ENCODE measurements at regions not wholly inside any gene's neighbourhood (a gene's known extent, or its start where the extent isn't known, plus 50 kb on each side); places are given as distances from the start of the nearest gene placed in this dataset.

DNA sequence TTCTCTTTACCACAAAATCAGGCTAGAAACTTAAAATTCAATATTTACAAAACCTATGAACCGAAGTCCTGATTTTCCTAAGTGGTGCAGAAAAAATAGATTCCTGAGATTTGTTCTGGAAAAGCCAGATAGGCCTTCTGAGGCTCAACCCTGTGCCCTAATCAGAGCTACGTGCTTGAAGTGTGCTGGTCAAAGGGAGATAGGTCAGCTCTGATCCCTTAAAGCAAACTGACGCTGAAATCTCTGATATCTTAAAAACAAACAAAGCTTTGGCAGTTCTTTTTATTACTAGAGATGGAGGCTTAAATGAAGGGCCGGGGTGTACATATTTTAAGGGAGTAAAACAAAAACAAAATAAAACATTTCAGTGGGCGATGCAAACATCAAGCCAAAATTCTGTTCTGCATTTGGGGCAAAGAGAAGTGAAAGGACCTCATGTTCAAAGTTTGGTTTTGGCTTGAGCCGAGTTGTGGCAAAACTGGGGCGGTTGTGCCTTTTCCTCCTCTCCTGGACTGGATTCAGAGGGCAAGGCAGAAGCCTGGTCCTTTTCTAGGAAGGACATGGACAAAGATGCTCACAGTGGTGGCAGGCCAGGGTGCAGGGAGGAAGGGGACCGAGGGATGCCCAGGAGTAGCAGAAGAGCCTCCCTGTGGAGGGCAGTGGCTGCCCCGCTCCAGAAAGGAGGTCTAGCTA is 295.0 kb downstream of the CDCA7 start:
- POLR2A ChIA-PET (ENCODE audit: low non-redundant PET): no interaction called here
- TF ChIP-seq EZH2 (IDR thresholded peaks at IDR 0.05; ENCODE audit: borderline replicate concordance, low read depth, low read length, poor library complexity, severe bottlenecking): no peak
- TF ChIP-seq, protein P1, sequence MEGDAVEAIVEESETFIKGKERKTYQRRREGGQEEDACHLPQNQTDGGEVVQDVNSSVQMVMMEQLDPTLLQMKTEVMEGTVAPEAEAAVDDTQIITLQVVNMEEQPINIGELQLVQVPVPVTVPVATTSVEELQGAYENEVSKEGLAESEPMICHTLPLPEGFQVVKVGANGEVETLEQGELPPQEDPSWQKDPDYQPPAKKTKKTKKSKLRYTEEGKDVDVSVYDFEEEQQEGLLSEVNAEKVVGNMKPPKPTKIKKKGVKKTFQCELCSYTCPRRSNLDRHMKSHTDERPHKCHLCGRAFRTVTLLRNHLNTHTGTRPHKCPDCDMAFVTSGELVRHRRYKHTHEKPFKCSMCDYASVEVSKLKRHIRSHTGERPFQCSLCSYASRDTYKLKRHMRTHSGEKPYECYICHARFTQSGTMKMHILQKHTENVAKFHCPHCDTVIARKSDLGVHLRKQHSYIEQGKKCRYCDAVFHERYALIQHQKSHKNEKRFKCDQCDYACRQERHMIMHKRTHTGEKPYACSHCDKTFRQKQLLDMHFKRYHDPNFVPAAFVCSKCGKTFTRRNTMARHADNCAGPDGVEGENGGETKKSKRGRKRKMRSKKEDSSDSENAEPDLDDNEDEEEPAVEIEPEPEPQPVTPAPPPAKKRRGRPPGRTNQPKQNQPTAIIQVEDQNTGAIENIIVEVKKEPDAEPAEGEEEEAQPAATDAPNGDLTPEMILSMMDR (conservative IDR thresholded peaks at IDR 0.05; ENCODE audit: low read depth, low read length): no peak
- CTCF ChIA-PET: no interaction called here
- no peak overlapping the region for H3K27ac ChIP-seq (ENCODE audit: low read depth, low read length, poor library complexity, severe bottlenecking)
- BruUV-seq (replicated peaks): no TSS peak
- DNase-seq (ENCODE audit: low spot score): no peak
- no peaks in the 10 kb centered on the region for H3K4me1 ChIP-seq (ENCODE audit: insufficient read depth, low read length, poor library complexity, severe bottlenecking)
- H3K27me3 ChIP-seq (replicated peaks; ENCODE audit: insufficient read depth, low read depth, low read length, poor library complexity): peaks cover 9% of the 10 kb centered on the region
- H3K36me3 ChIP-seq (ENCODE audit: insufficient read depth, low read length, poor library complexity, severe bottlenecking): no peaks in the 10 kb centered on the region
- H3K4me3 ChIP-seq (ENCODE audit: low read depth, low read length, poor library complexity, severe bottlenecking): no peak overlapping the region
- H3K9me3 ChIP-seq (ENCODE audit: low read depth, low read length, poor library complexity, severe bottlenecking): no peaks in the 10 kb centered on the region
- intact Hi-C loops (cut with micrococcal nuclease; ENCODE audit: unreplicated experiment): no loop called here

DNA sequence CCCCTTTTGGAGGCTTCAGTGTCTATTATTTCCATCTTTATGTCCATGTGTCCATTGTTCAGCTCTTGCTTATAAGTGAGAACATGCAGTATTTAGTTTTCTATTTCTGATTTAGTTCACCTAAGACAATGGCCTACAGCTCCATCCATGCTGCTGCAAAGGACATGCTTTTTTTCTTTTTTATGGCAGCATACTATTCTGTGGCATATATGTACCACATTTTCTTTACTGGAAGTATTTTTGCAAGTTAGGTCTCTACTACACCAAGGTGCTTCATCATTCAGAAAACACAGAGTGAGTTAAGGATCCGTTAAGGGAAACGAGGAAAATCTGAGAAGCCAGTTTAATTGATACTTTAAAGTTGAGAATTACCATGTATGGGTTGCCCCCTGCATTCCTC is 297.2 kb downstream of the CDCA7 start:
- intact Hi-C loops (cut with micrococcal nuclease; ENCODE audit: unreplicated experiment): no loop called here
- no peaks in the 10 kb centered on the region for H3K9me3 ChIP-seq (ENCODE audit: low read depth, low read length, poor library complexity, severe bottlenecking)
- BruUV-seq (replicated peaks): no TSS peak
- no peak overlapping the region for H3K4me3 ChIP-seq (ENCODE audit: low read depth, low read length, poor library complexity, severe bottlenecking)
- POLR2A ChIA-PET (ENCODE audit: low non-redundant PET): no interaction called here
- H3K4me1 ChIP-seq (ENCODE audit: insufficient read depth, low read length, poor library complexity, severe bottlenecking): no peaks in the 10 kb centered on the region
- TF ChIP-seq EZH2 (IDR thresholded peaks at IDR 0.05; ENCODE audit: borderline replicate concordance, low read depth, low read length, poor library complexity, severe bottlenecking): no peak
- TF ChIP-seq, protein P1 (conservative IDR thresholded peaks at IDR 0.05; ENCODE audit: low read depth, low read length): no peak
- DNase-seq (ENCODE audit: low spot score): no peak
- CTCF ChIA-PET: no interaction called here
- no peaks in the 10 kb centered on the region for H3K36me3 ChIP-seq (ENCODE audit: insufficient read depth, low read length, poor library complexity, severe bottlenecking)
- H3K27ac ChIP-seq (ENCODE audit: low read depth, low read length, poor library complexity, severe bottlenecking): no peak overlapping the region
- peaks cover 9% of the 10 kb centered on the region for H3K27me3 ChIP-seq (replicated peaks; ENCODE audit: insufficient read depth, low read depth, low read length, poor library complexity)

DNA sequence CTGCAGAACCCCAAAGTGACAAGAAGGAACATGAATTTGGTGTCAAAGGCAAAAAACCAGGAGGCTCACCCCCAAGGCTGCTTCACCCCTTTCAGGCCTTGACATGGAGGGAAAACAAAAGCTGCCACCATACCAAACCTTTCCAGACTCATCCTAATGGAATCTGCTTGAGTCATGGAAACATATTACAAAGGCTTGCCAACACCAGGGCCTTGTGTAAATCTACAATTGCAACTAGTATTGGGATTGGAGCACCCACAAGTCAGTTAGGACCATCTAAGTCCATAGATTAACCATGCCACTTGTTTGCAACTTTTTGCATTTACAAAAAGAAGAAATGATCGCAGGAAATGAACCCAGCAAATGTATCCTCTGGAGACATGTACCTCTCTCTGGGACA is 297.6 kb downstream of the CDCA7 start:
- no peaks in the 10 kb centered on the region for H3K36me3 ChIP-seq (ENCODE audit: insufficient read depth, low read length, poor library complexity, severe bottlenecking)
- POLR2A ChIA-PET (ENCODE audit: low non-redundant PET): no interaction called here
- H3K4me3 ChIP-seq (ENCODE audit: low read depth, low read length, poor library complexity, severe bottlenecking): no peak overlapping the region
- peak; percentile 22 for DNase-seq (ENCODE audit: low spot score)
- H3K9me3 ChIP-seq (ENCODE audit: low read depth, low read length, poor library complexity, severe bottlenecking): no peaks in the 10 kb centered on the region
- H3K27me3 ChIP-seq (replicated peaks; ENCODE audit: insufficient read depth, low read depth, low read length, poor library complexity): peaks cover 9% of the 10 kb centered on the region
- H3K27ac ChIP-seq (ENCODE audit: low read depth, low read length, poor library complexity, severe bottlenecking): no peak overlapping the region
- intact Hi-C loops (cut with micrococcal nuclease; ENCODE audit: unreplicated experiment): no loop called here
- TF ChIP-seq, protein P1 (conservative IDR thresholded peaks at IDR 0.05; ENCODE audit: low read depth, low read length): no peak
- no peak for TF ChIP-seq EZH2 (IDR thresholded peaks at IDR 0.05; ENCODE audit: borderline replicate concordance, low read depth, low read length, poor library complexity, severe bottlenecking)
- no peaks in the 10 kb centered on the region for H3K4me1 ChIP-seq (ENCODE audit: insufficient read depth, low read length, poor library complexity, severe bottlenecking)
- CTCF ChIA-PET: no interaction called here
- no TSS peak for BruUV-seq (replicated peaks)

All from A673 (cell line).